ENCODE measurements at regions not wholly inside any gene's neighbourhood (a gene's known extent, or its start where the extent isn't known, plus 50 kb on each side); places are given as distances from the start of the nearest gene placed in this dataset.

- TF ChIP-seq CTCF (IDR thresholded peaks at IDR 0.05) (no peak), POLR2A (IDR thresholded peaks at IDR 0.05) (no peak), EP300 (IDR thresholded peaks at IDR 0.05) (peak in 1 of 2 donors; percentile 39)
Measured at GRCh38 chr7:106167439-106168136, 55.5 kb upstream of the SYPL1 start.
